ENCODE measurements at regions not wholly inside any gene's neighbourhood (a gene's known extent, or its start where the extent isn't known, plus 50 kb on each side); places are given as distances from the start of the nearest gene placed in this dataset.
"Not testable (repeated sequence)": the region's sequence is repeated elsewhere in the genome, so short reads cannot be mapped to it uniquely, and the experiment has no call there.

- no peak for DNase-seq
These were observed 1141.1 kb upstream of the ACO1 start for GRCh38 chr9:31243386-31243785.

GRCh38 chr9:31248156-31248555, 1136.3 kb upstream of the ACO1 start:
- DNase-seq = no peak

- DNase-seq = no peak
These were observed 1133.1 kb upstream of the ACO1 start for GRCh38 chr9:31251386-31251785.

GRCh38 chr9:31253800-31254762, 1130.4 kb upstream of the ACO1 start:
- DNase-seq = no peak

- DNase-seq = no peak
These were observed 1129.2 kb upstream of the ACO1 start for GRCh38 chr9:31255211-31255610.

GRCh38 chr9:31259824-31260223, 1124.6 kb upstream of the ACO1 start:
- DNase-seq = peak; percentile 11

- DNase-seq = no peak
These were observed 1111.8 kb upstream of the ACO1 start for GRCh38 chr9:31272456-31273295.

- no peak for DNase-seq
These were observed 1109.0 kb upstream of the ACO1 start for GRCh38 chr9:31275419-31275818.

- no peak for DNase-seq
These were observed 1093.7 kb upstream of the ACO1 start for GRCh38 chr9:31290731-31291130.

GRCh38 chr9:31302620-31303418, 1081.6 kb upstream of the ACO1 start:
- no peak for DNase-seq

- DNase-seq = no peak
These were observed 1079.9 kb upstream of the ACO1 start for GRCh38 chr9:31304576-31304975.

- DNase-seq = no peak
These were observed 1070.2 kb upstream of the ACO1 start for GRCh38 chr9:31314241-31314640.

GRCh38 chr9:31320494-31320893, 1063.9 kb upstream of the ACO1 start:
- no peak for DNase-seq

- DNase-seq = no peak
These were observed 1063.2 kb upstream of the ACO1 start for GRCh38 chr9:31321256-31321655.

GRCh38 chr9:31321686-31322085, 1062.8 kb upstream of the ACO1 start:
- no peak for DNase-seq

GRCh38 chr9:31323726-31324444, 1060.6 kb upstream of the ACO1 start:
- DNase-seq = no peak

GRCh38 chr9:31325778-31326177, 1058.7 kb upstream of the ACO1 start:
- no peak for DNase-seq

GRCh38 chr9:31326883-31327282, 1057.6 kb upstream of the ACO1 start:
- DNase-seq = not testable (repeated sequence)

- DNase-seq = no peak
These were observed 1049.5 kb upstream of the ACO1 start for GRCh38 chr9:31334837-31335528.

GRCh38 chr9:31335529-31336234, 1048.8 kb upstream of the ACO1 start:
- DNase-seq = no peak

- no peak for DNase-seq
These were observed 1048.1 kb upstream of the ACO1 start for GRCh38 chr9:31336386-31336785.

All from NCI-H774 (cell line).